ENCODE measurements at regions not wholly inside any gene's neighbourhood (a gene's known extent, or its start where the extent isn't known, plus 50 kb on each side); places are given as distances from the start of the nearest gene placed in this dataset.

GRCh38 chr15:66927201-66928077, 138.0 kb upstream of the SMAD3 start:
- Histone ChIP-seq H3K27me3 (ENCODE audit: control insufficient read depth, insufficient read depth, low read length) (no peaks in the 10 kb centered on the region), H3K4me1 (ENCODE audit: control insufficient read depth in 2 of 3, insufficient read depth in 2 of 3, low read depth in 1 of 3, low read length in 3 of 3) (peaks cover 6 to 18% (median 10%) of the 10 kb centered on the region in 3 donors), H3K9ac (ENCODE audit: low read length in 3 of 3) (no peak overlapping the region), H3K36me3 (ENCODE audit: control insufficient read depth in 2 of 3, insufficient read depth in 3 of 3, low read length in 3 of 3) (no peaks in the 10 kb centered on the region), H3K9me3 (ENCODE audit: control insufficient read depth in 2 of 3, insufficient read depth in 1 of 3, low read length in 3 of 3) (no peaks in the 10 kb centered on the region), H3K27ac (ENCODE audit: low read depth in 2 of 2, low read length in 2 of 2) (no peak overlapping the region), H3K4me3 (ENCODE audit: low read length in 3 of 3) (no peak overlapping the region)
- FAIRE-seq, result no peak
- TF ChIP-seq, protein P1, sequence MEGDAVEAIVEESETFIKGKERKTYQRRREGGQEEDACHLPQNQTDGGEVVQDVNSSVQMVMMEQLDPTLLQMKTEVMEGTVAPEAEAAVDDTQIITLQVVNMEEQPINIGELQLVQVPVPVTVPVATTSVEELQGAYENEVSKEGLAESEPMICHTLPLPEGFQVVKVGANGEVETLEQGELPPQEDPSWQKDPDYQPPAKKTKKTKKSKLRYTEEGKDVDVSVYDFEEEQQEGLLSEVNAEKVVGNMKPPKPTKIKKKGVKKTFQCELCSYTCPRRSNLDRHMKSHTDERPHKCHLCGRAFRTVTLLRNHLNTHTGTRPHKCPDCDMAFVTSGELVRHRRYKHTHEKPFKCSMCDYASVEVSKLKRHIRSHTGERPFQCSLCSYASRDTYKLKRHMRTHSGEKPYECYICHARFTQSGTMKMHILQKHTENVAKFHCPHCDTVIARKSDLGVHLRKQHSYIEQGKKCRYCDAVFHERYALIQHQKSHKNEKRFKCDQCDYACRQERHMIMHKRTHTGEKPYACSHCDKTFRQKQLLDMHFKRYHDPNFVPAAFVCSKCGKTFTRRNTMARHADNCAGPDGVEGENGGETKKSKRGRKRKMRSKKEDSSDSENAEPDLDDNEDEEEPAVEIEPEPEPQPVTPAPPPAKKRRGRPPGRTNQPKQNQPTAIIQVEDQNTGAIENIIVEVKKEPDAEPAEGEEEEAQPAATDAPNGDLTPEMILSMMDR (IDR thresholded peaks at IDR 0.05; ENCODE audit: borderline replicate concordance, extremely low read depth, insufficient read depth), result no peak
- no peak for DNase-seq
- intact Hi-C loops (cut with DNase I), result no loop called here

DNA sequence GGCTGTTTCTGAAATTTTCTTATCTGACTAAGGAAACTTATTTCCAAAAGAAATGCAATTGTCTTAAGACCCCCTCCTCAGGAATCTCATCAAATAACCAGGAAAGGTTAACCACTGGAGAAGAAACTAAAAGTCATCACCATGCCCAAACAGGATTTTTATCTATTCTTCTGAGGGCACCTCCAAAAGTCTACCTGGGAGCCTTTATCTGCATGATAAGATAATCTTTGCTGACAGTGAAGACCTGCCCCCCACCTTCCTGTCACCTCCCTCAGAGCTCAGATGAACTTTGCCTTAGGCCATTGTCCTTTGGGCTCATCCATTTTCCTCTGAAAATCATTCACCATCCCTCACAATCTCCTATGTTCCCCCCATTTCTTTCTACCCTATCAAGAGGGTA, 137.3 kb upstream of the SMAD3 start:
- no peak for FAIRE-seq
- TF ChIP-seq, protein P1 (IDR thresholded peaks at IDR 0.05; ENCODE audit: borderline replicate concordance, extremely low read depth, insufficient read depth), result no peak
- Histone ChIP-seq H3K27me3 (ENCODE audit: control insufficient read depth, insufficient read depth, low read length) (no peaks in the 10 kb centered on the region), H3K4me1 (ENCODE audit: control insufficient read depth in 2 of 3, insufficient read depth in 2 of 3, low read depth in 1 of 3, low read length in 3 of 3) (peaks cover 10 to 23% (median 11%) of the 10 kb centered on the region in 3 donors), H3K9ac (ENCODE audit: low read length in 3 of 3) (no peak overlapping the region), H3K27ac (ENCODE audit: low read depth in 2 of 2, low read length in 2 of 2) (no peak overlapping the region), H3K9me3 (ENCODE audit: control insufficient read depth in 2 of 3, insufficient read depth in 1 of 3, low read length in 3 of 3) (no peaks in the 10 kb centered on the region), H3K4me3 (ENCODE audit: low read length in 3 of 3) (no peak overlapping the region), H3K36me3 (ENCODE audit: control insufficient read depth in 2 of 3, insufficient read depth in 3 of 3, low read length in 3 of 3) (no peaks in the 10 kb centered on the region)
- intact Hi-C loops (cut with DNase I), result no loop called here
- DNase-seq, result no peak

GRCh38 chr15:66928784-66929183, 136.6 kb upstream of the SMAD3 start:
- Histone ChIP-seq H3K4me1 (ENCODE audit: control insufficient read depth in 2 of 3, insufficient read depth in 2 of 3, low read depth in 1 of 3, low read length in 3 of 3) (peaks cover 10 to 23% (median 11%) of the 10 kb centered on the region in 3 donors), H3K9ac (ENCODE audit: low read length in 3 of 3) (no peak overlapping the region), H3K9me3 (ENCODE audit: control insufficient read depth in 2 of 3, insufficient read depth in 1 of 3, low read length in 3 of 3) (no peaks in the 10 kb centered on the region), H3K36me3 (ENCODE audit: control insufficient read depth in 2 of 3, insufficient read depth in 3 of 3, low read length in 3 of 3) (no peaks in the 10 kb centered on the region), H3K27me3 (ENCODE audit: control insufficient read depth, insufficient read depth, low read length) (no peaks in the 10 kb centered on the region), H3K4me3 (ENCODE audit: low read length in 3 of 3) (no peak overlapping the region), H3K27ac (ENCODE audit: low read depth in 2 of 2, low read length in 2 of 2) (no peak overlapping the region)
- intact Hi-C loops (cut with DNase I), result no loop called here
- no peak for DNase-seq
- TF ChIP-seq, protein P1 (IDR thresholded peaks at IDR 0.05; ENCODE audit: borderline replicate concordance, extremely low read depth, insufficient read depth), result no peak
- FAIRE-seq, result no peak
